ENCODE measurements at regions not wholly inside any gene's neighbourhood (a gene's known extent, or its start where the extent isn't known, plus 50 kb on each side); places are given as distances from the start of the nearest gene placed in this dataset.

DNA sequence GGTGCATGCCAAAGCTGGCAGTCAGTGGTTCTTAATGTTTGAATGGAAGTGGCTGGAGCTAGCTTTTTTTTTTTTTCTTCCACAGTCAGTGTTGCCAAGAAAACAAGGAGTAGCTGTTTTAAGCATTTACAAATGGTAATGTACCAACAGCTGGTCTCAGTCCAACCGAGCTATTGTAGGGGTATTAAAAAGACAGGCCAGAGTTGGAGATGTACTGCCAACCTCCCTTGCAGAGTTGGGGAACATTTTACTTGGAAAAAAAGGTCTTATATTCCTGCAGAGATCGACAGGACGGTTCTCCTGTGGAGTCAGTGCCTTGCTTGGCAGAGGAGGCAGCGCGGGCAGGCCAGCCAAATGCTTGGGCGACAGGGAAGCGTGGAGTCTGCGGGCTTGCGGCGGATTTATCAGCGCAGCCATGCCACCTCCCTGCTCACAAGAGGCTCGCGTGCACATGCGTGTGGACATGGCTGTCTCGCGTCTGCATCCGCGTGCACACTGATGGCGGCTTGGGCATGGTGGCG lies 338.1 kb downstream of the RPS6KC1 start:
- no peak for DNase-seq (ENCODE audit: low read depth)
- H3K4me3 ChIP-seq (ENCODE audit: control insufficient read depth, low read depth, low read length), result no peak overlapping the region
- TF ChIP-seq CTCF (IDR thresholded peaks at IDR 0.05; ENCODE audit: control insufficient read depth, insufficient read depth, low read depth, low read length, missing control alignments), result no peak

- TF ChIP-seq CTCF (IDR thresholded peaks at IDR 0.05; ENCODE audit: control insufficient read depth, insufficient read depth, low read depth, low read length, missing control alignments), result no peak
- no peak overlapping the region for H3K4me3 ChIP-seq (ENCODE audit: control insufficient read depth, low read depth, low read length)
- DNase-seq (ENCODE audit: low read depth), result no peak
Observed at GRCh38 chr1:213391445-213391844, 340.4 kb downstream of the RPS6KC1 start.

GRCh38 chr1:213393860-213394259 lies 342.8 kb downstream of the RPS6KC1 start:
- TF ChIP-seq CTCF (IDR thresholded peaks at IDR 0.05; ENCODE audit: control insufficient read depth, insufficient read depth, low read depth, low read length, missing control alignments), result no peak
- no peak for DNase-seq (ENCODE audit: low read depth)

GRCh38 chr1:213394837-213395236 lies 343.8 kb downstream of the RPS6KC1 start:
- DNase-seq (ENCODE audit: low read depth), result no peak
- no peak overlapping the region for H3K4me3 ChIP-seq (ENCODE audit: control insufficient read depth, low read depth, low read length)
- no peak for TF ChIP-seq CTCF (IDR thresholded peaks at IDR 0.05; ENCODE audit: control insufficient read depth, insufficient read depth, low read depth, low read length, missing control alignments)

More at GRCh38 chr1:213393860-213394259, 342.8 kb downstream of the RPS6KC1 start:
- H3K4me3 ChIP-seq (ENCODE audit: control insufficient read depth, low read depth, low read length), result no peak overlapping the region

- TF ChIP-seq CTCF (IDR thresholded peaks at IDR 0.05; ENCODE audit: control insufficient read depth, insufficient read depth, low read depth, low read length, missing control alignments), result no peak
- DNase-seq (ENCODE audit: low read depth), result no peak
- no peak overlapping the region for H3K4me3 ChIP-seq (ENCODE audit: control insufficient read depth, low read depth, low read length)
Observed at GRCh38 chr1:213397638-213398037, 346.6 kb downstream of the RPS6KC1 start.

DNA sequence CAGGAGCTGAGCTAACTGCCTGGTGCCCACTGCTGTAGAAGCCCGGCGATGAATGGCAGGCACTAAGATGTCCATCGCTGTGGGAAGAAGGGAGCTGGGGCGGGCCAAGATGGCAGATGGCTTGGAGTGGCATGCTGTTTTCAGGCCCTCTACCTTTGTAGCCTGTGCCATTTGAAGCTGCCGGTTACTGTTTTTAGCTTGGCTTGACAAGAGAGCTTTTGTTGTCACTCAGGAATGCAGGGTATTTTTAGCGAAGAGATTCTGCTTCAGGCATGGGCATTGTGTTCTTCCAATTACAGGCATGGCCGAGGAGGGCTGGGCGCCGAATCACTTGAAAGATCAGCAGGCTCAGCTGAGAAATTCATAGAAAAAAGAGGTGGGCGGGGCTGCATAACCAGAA lies 348.7 kb downstream of the RPS6KC1 start:
- TF ChIP-seq CTCF (IDR thresholded peaks at IDR 0.05; ENCODE audit: control insufficient read depth, insufficient read depth, low read depth, low read length, missing control alignments), result no peak
- H3K4me3 ChIP-seq (ENCODE audit: control insufficient read depth, low read depth, low read length), result no peak overlapping the region
- DNase-seq (ENCODE audit: low read depth), result no peak

DNA sequence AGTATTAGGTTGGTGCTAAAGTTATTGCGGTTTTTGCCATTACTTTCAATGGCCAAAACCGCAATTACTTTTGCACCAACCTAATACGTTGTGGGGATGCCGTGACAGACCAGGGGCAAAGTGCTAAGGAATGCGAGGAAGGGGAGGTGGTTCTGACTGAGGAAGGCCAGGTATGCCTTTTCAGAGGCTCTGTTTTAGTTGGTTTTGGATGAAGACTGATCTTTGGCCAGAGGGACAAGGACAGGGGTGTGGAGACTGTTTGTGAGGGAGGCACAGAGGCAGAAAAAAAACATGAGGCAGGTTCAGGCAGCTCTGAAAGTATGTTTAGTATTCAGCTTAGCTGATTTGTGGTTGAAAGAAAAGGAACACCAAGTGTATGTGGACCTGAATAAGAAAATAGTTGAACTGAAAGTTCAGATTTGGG lies 358.2 kb downstream of the RPS6KC1 start:
- no peak for TF ChIP-seq CTCF (IDR thresholded peaks at IDR 0.05; ENCODE audit: control insufficient read depth, insufficient read depth, low read depth, low read length, missing control alignments)
- DNase-seq (ENCODE audit: low read depth), result no peak
- no peak overlapping the region for H3K4me3 ChIP-seq (ENCODE audit: control insufficient read depth, low read depth, low read length)

Data from AG09309 (cell line).